ENCODE measurements at regions not wholly inside any gene's neighbourhood (a gene's known extent, or its start where the extent isn't known, plus 50 kb on each side); places are given as distances from the start of the nearest gene placed in this dataset.

GRCh38 chr5:94082405-94082804, 341.0 kb upstream of the POU5F2 start:
- Histone ChIP-seq H3K4me3 (no peak overlapping the region), H3K9me3 (no peaks in the 10 kb centered on the region), H3K27ac (no peak overlapping the region), H3K36me3 (no peaks in the 10 kb centered on the region), H3K27me3 (no peaks in the 10 kb centered on the region), H3K4me1 (no peaks in the 10 kb centered on the region)
- DNase-seq (ENCODE audit: low spot score in 2 of 2), result no peak
- TF ChIP-seq POLR2A (IDR thresholded peaks at IDR 0.05) (no peak), POLR2AphosphoS5 (IDR thresholded peaks at IDR 0.05) (no peak)
- TF ChIP-seq, protein P1, sequence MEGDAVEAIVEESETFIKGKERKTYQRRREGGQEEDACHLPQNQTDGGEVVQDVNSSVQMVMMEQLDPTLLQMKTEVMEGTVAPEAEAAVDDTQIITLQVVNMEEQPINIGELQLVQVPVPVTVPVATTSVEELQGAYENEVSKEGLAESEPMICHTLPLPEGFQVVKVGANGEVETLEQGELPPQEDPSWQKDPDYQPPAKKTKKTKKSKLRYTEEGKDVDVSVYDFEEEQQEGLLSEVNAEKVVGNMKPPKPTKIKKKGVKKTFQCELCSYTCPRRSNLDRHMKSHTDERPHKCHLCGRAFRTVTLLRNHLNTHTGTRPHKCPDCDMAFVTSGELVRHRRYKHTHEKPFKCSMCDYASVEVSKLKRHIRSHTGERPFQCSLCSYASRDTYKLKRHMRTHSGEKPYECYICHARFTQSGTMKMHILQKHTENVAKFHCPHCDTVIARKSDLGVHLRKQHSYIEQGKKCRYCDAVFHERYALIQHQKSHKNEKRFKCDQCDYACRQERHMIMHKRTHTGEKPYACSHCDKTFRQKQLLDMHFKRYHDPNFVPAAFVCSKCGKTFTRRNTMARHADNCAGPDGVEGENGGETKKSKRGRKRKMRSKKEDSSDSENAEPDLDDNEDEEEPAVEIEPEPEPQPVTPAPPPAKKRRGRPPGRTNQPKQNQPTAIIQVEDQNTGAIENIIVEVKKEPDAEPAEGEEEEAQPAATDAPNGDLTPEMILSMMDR (IDR thresholded peaks at IDR 0.05), result no peak
- intact Hi-C loops (cut with DNase I; ENCODE audit: low total_unique reads), result no loop called here

- H3K4me1 ChIP-seq, result no peaks in the 10 kb centered on the region
- H3K9me3 ChIP-seq, result no peaks in the 10 kb centered on the region
- no peaks in the 10 kb centered on the region for H3K36me3 ChIP-seq
- intact Hi-C loops (cut with DNase I; ENCODE audit: low total_unique reads), result no loop called here
- TF ChIP-seq, protein P1 (IDR thresholded peaks at IDR 0.05), result no peak
- TF ChIP-seq POLR2A (IDR thresholded peaks at IDR 0.05), result no peak
- TF ChIP-seq POLR2AphosphoS5 (IDR thresholded peaks at IDR 0.05), result no peak
- no peak for DNase-seq (ENCODE audit: low spot score in 2 of 2)
- H3K27me3 ChIP-seq, result no peaks in the 10 kb centered on the region
- H3K4me3 ChIP-seq, result no peak overlapping the region
- no peak overlapping the region for H3K27ac ChIP-seq
These were observed 339.7 kb upstream of the POU5F2 start for GRCh38 chr5:94081088-94081487.

- TF ChIP-seq, protein P1 (IDR thresholded peaks at IDR 0.05), result no peak
- no peak for TF ChIP-seq POLR2AphosphoS5 (IDR thresholded peaks at IDR 0.05)
- TF ChIP-seq POLR2A (IDR thresholded peaks at IDR 0.05), result no peak
- H3K27ac ChIP-seq, result no peak overlapping the region
- no peaks in the 10 kb centered on the region for H3K27me3 ChIP-seq
- no peaks in the 10 kb centered on the region for H3K4me1 ChIP-seq
- no peak overlapping the region for H3K4me3 ChIP-seq
- intact Hi-C loops (cut with DNase I; ENCODE audit: low total_unique reads), result no loop called here
- no peaks in the 10 kb centered on the region for H3K9me3 ChIP-seq
- DNase-seq (ENCODE audit: low spot score in 2 of 2), result no peak
- H3K36me3 ChIP-seq, result no peaks in the 10 kb centered on the region
These were observed 339.0 kb upstream of the POU5F2 start for GRCh38 chr5:94080390-94080789.

- TF ChIP-seq POLR2AphosphoS5 (IDR thresholded peaks at IDR 0.05) (no peak), POLR2A (IDR thresholded peaks at IDR 0.05) (no peak)
- TF ChIP-seq, protein P1 (IDR thresholded peaks at IDR 0.05), result no peak
- no peaks in the 10 kb centered on the region for H3K36me3 ChIP-seq
- no peak overlapping the region for H3K4me3 ChIP-seq
- intact Hi-C loops (cut with DNase I; ENCODE audit: low total_unique reads), result no loop called here
- no peak for DNase-seq (ENCODE audit: low spot score in 2 of 2)
- H3K9me3 ChIP-seq, result peaks cover 6 to 11% of the 10 kb centered on the region in 2 donors
- H3K27ac ChIP-seq, result no peak overlapping the region
- H3K27me3 ChIP-seq, result no peaks in the 10 kb centered on the region
- no peaks in the 10 kb centered on the region for H3K4me1 ChIP-seq
These were observed 330.7 kb upstream of the POU5F2 start for GRCh38 chr5:94072116-94072515.

DNA sequence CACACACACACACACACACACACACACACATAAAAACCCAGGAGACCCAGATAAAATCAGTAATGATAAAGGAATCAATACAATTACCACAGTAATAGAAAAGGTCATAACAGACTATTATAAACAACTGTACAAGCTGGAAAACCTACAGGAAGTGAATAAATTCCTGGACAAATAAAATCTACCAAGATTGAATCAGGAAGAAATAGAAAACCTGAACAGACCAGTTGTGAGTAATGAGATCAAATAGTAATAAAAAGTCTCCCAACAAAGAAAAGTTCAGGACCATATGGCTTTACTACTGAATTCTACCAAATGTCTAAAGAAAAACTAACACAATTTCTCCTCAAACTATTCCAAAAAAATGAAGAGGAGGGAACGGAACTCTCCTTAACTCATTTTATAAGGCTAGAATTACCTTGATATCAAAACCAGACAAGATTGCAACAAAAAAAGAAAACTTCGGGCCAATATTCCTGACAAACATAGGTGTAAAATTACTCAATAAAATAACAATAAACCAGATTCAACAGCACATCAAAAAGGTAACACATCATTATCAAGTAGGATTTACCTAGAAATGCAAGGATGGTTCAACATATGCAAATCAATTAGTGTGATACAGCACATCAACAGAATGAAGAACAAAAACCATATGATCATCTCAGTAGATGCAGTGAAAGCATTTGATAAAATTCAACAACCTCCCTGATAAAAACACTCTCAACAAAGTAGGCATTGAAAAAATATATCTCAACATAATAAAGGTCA, 325.2 kb upstream of the POU5F2 start:
- H3K4me1 ChIP-seq, result no peaks in the 10 kb centered on the region
- no peaks in the 10 kb centered on the region for H3K27me3 ChIP-seq
- no peak overlapping the region for H3K4me3 ChIP-seq
- no peaks in the 10 kb centered on the region for H3K36me3 ChIP-seq
- H3K9me3 ChIP-seq, result peaks cover 34 to 47% of the 10 kb centered on the region in 2 donors
- H3K27ac ChIP-seq, result no peak overlapping the region
- no peak for DNase-seq (ENCODE audit: low spot score in 2 of 2)
- no peak for TF ChIP-seq POLR2AphosphoS5 (IDR thresholded peaks at IDR 0.05)
- TF ChIP-seq, protein P1 (IDR thresholded peaks at IDR 0.05), result no peak
- no peak for TF ChIP-seq POLR2A (IDR thresholded peaks at IDR 0.05)
- intact Hi-C loops (cut with DNase I; ENCODE audit: low total_unique reads), result no loop called here
